Activated CD4-positive, alpha-beta T cell treated with anti-CD3 and anti-CD28 coated beads, Interleukin-10, Interleukin-2, amounts not matched to agents 100 ng/mL and 50 ng/mL, durations not matched to agents 16 hours and 8 hours (primary cell): ENCODE measurements at regions not wholly inside any gene's neighbourhood (a gene's known extent, or its start where the extent isn't known, plus 50 kb on each side); places are given as distances from the start of the nearest gene placed in this dataset.

Experiments
- DNase-seq: peaks from one replicate; pipeline ENCODE4 v3.0.0-alpha.2; 2020

- no peak for DNase-seq
Measured at GRCh38 chr3:61311044-61311443, 59.8 kb upstream of the FHIT start.

- DNase-seq = no peak
Measured at GRCh38 chr3:61315871-61316270, 64.6 kb upstream of the FHIT start.

- DNase-seq = no peak
Measured at GRCh38 chr3:61323094-61323493, 71.8 kb upstream of the FHIT start.

- DNase-seq = no peak
Measured at GRCh38 chr3:61331929-61332552, 80.8 kb upstream of the FHIT start.

DNA sequence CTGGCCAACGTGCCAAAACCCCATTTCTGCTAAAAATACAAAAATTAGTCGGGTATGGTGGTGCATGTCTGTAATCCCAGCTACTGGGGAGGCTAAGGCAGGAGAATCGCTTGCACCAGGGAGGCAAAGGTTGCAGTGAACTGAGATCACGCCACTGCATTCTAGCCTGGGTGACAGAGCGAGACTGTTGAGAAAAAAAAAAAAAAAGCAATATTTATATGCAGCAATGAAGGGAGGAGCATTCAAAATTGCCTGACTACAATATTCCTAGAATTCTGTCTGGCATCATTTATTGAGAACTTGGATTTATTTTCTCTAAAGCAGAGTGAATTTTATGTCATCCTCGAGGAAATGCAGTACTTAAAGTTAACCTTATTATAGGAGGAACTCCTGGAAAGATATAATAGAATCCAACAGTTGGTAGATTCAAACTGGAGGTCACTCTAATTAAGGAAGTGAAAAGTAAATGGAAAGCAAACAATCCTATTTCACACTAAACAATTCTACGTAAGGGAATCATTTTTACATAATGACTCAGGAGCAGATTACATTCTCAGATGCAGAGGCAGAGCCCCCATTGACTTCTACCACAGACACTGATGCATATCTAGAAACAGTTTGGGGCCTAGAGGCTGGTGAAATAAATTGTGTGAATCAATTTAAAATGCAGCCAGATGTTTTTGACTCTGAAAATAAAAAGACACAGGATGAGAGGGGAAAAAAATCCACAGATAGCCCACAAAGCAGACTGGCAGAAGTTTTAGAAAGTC lies 82.1 kb upstream of the FHIT start:
- no peak for DNase-seq

- DNase-seq = no peak
Measured at GRCh38 chr3:61334783-61335182, 83.5 kb upstream of the FHIT start.

GRCh38 chr3:61340931-61341461 lies 89.7 kb upstream of the FHIT start:
- no peak for DNase-seq

- no peak for DNase-seq
Measured at GRCh38 chr3:61343543-61343942, 92.3 kb upstream of the FHIT start.

DNA sequence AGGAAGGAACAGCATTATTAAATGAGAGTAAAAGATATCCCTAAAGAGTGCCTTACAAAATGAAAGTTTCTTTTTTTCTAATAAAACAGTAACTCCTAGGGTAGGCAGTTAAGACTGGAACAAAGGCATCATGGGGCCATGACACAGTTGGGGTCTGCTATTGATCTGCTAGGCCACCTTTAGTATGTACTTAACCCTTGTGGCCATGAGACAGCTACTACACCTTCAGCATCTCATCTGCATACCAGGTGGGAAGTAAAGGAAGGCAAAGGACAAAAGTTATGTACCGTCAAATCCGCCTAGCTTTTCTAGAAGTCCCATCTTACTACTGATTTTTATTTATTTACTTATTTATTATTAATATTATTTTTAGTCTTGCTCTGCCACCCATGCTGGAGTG lies 93.8 kb upstream of the FHIT start:
- DNase-seq = no peak

DNA sequence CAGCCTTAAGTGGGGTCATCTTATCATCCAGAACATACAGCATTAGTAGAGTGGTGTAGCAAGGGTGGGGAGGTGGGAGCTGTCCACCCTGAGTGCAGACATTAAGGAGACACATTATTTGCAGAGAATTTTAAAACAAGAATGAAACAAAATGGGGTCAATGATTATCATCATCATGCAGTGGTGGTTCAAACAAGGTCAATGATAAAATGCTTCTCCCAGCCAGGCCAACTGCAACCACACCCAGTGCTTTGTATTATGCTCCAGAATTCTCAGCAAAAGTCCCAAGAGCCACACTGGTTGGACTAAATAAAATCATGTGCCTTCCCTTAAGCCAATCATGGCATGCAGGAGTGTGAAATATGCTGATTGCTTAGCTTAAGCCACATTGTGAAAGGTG lies 96.7 kb upstream of the FHIT start:
- no peak for DNase-seq

GRCh38 chr3:61349717-61350116 lies 98.5 kb upstream of the FHIT start:
- no peak for DNase-seq

DNA sequence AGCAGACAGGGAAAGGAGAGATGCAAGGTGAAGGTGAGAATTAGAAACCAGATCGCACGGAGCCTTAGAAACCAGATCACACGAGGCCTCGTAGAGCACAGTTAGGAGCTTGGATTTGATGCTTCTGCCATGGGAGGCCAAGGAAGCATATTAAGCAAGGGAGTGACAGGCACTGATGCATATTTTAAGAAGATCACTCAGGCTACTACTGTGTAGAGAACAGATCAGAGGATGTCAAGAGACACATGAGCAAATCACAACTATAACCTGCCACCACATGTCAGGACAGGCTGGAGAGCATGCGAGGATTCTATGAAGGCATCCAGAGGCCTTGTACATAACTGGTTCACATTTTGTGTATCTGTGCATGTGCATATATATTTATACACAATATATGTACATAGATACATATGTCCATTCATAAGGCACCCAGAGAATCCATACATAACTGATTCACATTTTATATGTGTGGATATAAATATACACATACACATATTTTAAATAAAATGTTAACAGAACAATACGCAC lies 99.6 kb upstream of the FHIT start:
- DNase-seq = no peak

DNA sequence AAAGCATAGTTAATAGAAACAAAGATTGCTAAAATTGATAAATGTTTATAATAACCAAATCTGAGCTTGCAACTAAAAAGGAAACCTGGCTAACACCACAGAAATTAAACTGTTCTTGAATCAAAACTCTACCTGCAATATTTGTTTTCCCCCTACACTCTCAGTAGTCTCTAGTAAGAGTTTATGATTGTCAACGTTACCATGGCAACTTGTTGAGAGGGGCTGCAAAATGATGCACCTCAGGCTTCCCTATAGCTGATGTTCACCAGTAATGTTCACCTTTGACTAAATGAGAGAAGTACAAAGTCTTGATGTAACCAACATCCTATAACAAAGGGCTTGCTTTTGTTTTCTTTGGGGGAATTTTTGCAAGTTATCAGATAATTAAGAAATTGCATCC lies 101.1 kb upstream of the FHIT start:
- DNase-seq = no peak

- no peak for DNase-seq
Measured at GRCh38 chr3:61353382-61353781, 102.1 kb upstream of the FHIT start.

DNA sequence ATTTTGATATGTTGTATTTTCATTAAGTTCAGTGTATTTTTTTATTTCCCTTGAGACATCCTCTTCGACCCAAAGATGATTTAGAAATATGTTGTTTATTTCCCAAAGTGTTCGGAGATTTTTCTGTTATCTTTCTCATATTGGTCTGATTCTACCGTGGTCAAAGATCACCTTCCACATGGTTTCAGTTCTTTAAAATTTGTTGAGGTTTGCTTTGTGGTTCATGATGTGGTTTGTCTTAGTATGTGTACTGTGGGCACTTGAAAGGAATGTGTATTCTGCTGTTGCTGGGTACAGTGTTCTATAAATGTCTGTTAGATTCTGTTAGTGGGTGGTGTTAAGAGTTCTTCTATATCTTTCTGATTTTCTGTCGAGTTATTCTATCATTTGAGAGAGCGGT lies 103.4 kb upstream of the FHIT start:
- no peak for DNase-seq

DNA sequence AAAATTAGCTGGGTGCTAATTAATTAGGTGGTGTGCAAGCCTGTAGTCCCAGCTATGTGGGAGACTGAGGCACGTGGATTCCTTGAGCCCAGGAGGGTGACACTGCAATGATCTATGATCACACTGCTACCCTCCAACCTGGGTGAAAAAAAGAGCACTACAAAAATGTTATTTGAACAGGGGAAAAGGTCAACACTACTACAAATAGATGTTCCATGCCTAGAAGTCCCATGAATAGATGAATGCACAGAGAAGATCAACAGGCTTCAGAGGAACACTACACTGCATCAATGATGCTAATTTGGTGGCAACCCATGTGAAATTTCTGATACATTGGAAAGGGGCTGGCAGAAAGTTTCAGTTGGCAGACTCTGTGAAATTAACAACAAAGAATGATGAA lies 105.4 kb upstream of the FHIT start:
- DNase-seq = no peak

GRCh38 chr3:61357902-61358301 lies 106.7 kb upstream of the FHIT start:
- DNase-seq = no peak

DNA sequence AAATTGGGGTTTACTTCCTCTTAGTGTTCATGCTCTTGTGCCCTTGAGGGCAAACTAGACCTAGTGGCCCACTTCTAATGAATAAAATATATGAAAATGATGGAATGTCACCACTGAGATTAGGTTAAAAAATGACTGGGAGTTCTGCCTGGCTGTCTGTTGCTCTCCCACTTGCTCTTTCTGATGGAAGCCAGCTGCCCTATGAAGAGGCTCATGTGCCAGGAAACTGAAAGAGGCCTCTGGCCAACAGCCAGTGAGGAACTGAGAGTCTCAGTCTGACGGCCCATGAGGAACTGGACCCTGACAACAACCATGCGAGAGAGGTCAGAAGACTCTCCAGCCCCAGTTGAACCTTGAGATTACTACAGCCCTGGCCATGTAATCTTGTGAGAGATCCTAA lies 107.1 kb upstream of the FHIT start:
- DNase-seq = no peak

DNA sequence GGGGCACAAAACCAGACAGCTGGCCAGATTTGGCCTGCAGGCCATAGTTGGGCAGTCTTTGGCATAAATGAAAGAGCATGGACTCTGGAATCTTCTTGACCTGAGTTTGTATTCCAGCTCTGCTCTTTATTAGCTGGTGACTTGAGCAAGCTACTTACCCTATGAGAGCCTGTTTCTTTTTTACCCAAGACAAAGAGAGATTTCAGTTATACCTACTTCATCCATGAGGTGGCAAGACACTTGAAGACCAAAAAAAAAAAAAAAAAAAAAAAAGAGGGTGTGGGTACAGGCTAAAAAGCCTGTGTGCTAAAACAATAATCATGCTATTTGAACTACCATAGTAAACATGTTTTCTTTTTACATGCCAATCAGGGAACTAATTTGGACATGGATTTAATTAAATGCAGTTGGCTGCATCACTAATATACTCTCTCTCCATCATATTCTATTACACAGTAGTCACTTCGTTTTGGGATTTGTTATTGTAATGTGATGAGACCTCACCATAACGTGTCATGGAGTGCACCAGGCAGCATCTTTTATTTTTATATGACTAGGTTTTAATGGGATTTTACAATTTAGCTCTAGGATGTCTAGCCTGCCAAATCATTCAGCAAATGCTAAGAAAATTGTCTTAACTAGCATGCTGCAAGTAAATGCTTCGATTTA lies 109.2 kb upstream of the FHIT start:
- DNase-seq = no peak

- DNase-seq = no peak
Measured at GRCh38 chr3:61369678-61370077, 118.4 kb upstream of the FHIT start.

DNA sequence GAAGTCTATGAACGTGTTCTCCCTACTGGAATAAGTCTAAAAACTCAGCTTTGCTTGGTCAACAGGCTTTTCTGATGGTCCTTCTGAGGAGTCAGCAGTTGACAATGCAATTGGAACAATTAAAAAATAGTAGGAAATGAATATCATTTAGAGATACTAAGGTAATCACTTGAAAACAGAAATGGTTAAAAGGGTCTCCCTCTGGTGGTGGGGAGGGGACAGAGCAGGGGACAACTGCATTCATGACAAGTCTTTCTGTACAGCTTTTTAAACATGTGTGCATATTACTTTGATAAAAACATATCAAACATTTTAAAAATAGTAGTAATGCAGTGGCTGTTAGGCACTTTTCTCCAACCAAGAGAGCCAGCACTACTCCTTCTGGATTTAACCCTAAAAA lies 119.9 kb upstream of the FHIT start:
- DNase-seq = peak; percentile 22

- DNase-seq = no peak
Measured at GRCh38 chr3:61372723-61373122, 121.5 kb upstream of the FHIT start.

- DNase-seq = no peak
Measured at GRCh38 chr3:61378311-61378710, 127.1 kb upstream of the FHIT start.
